Left ventricle myocardium inferior (tissue), 1 donor: ENCODE measurements at regions not wholly inside any gene's neighbourhood (a gene's known extent, or its start where the extent isn't known, plus 50 kb on each side); places are given as distances from the start of the nearest gene placed in this dataset.
"Not testable (repeated sequence)": the region's sequence is repeated elsewhere in the genome, so short reads cannot be mapped to it uniquely, and the experiment has no call there.

Source experiments
- DNase-seq: peaks from one replicate; pipeline ENCODE4 v3.0.0-alpha.2; 2020
- H3K27ac ChIP-seq: fragments of 200-600 bp; replicated peaks from 2 replicates; pipeline ENCODE4 v1.8.0; 2021
- H3K27me3 ChIP-seq: fragments of 200-600 bp; 2 replicates; pipeline ENCODE4 v1.8.0; 2021; ENCODE audit warnings: low read depth
- H3K36me3 ChIP-seq: fragments of 200-600 bp; 2 replicates; pipeline ENCODE4 v1.8.0; 2021
- H3K4me1 ChIP-seq: fragments of 200-600 bp; 2 replicates; pipeline ENCODE4 v1.8.0; 2021
- H3K4me3 ChIP-seq: fragments of 200-600 bp; 2 replicates; pipeline ENCODE4 v1.8.0; 2021; ENCODE audit warnings: mild to moderate bottlenecking, moderate library complexity
- H3K9me3 ChIP-seq: fragments of 200-600 bp; replicated peaks from 2 replicates; pipeline ENCODE4 v1.8.0; 2021
- intact Hi-C: fragments of 100-400 bp; cut with micrococcal nuclease; formaldehyde crosslinking; loops from one replicate; pipeline ENCODE4 v1.11.0; 2022
- TF ChIP-seq, protein P1 (sequence below): fragments of 200-600 bp; IDR thresholded peaks from 2 replicates; pipeline ENCODE4 v1.8.0; 2021; ENCODE audit warnings: antibody characterized with exemption, mild to moderate bottlenecking, borderline replicate concordance
- donor health status: DM: no; HTN: yes; CAD: no; lungs with severe emphysema.

DNA sequence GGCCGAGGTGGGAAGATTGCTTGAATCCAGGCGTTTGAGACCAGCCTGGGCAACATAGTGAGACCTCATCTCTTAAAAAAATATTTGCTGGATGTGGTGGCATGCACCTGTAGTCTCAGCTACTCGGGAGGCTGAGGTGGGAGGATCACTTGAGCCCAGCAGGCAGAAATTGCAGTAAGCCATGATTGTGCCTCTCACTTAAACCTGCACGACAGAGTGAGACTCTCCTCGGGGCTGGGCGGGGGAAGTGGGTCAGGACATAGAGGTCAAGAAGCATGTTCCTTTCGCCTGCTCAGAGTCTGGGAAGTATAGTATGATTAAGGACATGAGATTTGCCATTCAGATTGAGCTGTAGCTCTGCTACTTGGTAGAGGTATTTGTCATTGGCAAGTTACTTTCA is 52.3 kb downstream of the SEPTIN7 start:
- H3K27ac ChIP-seq, H3K27me3 ChIP-seq, H3K9me3 ChIP-seq, intact Hi-C loops, H3K36me3 ChIP-seq, DNase-seq, H3K4me3 ChIP-seq: not testable (repeated sequence)
- peaks cover 70% of the 10 kb centered on the region for H3K4me1 ChIP-seq

- TF ChIP-seq, protein P1, sequence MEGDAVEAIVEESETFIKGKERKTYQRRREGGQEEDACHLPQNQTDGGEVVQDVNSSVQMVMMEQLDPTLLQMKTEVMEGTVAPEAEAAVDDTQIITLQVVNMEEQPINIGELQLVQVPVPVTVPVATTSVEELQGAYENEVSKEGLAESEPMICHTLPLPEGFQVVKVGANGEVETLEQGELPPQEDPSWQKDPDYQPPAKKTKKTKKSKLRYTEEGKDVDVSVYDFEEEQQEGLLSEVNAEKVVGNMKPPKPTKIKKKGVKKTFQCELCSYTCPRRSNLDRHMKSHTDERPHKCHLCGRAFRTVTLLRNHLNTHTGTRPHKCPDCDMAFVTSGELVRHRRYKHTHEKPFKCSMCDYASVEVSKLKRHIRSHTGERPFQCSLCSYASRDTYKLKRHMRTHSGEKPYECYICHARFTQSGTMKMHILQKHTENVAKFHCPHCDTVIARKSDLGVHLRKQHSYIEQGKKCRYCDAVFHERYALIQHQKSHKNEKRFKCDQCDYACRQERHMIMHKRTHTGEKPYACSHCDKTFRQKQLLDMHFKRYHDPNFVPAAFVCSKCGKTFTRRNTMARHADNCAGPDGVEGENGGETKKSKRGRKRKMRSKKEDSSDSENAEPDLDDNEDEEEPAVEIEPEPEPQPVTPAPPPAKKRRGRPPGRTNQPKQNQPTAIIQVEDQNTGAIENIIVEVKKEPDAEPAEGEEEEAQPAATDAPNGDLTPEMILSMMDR, result no peak
- intact Hi-C loops, result no loop called here
- no peak overlapping the region for H3K27ac ChIP-seq
- H3K9me3 ChIP-seq, result peaks cover 6% of the 10 kb centered on the region
- H3K4me1 ChIP-seq, result peaks cover 60% of the 10 kb centered on the region
- H3K4me3 ChIP-seq, result no peak overlapping the region
- H3K36me3 ChIP-seq, result no peaks in the 10 kb centered on the region
- no peak for DNase-seq
- H3K27me3 ChIP-seq, result no peaks in the 10 kb centered on the region
Observed at GRCh38 chr7:35854311-35854710, 53.5 kb downstream of the SEPTIN7 start.

DNA sequence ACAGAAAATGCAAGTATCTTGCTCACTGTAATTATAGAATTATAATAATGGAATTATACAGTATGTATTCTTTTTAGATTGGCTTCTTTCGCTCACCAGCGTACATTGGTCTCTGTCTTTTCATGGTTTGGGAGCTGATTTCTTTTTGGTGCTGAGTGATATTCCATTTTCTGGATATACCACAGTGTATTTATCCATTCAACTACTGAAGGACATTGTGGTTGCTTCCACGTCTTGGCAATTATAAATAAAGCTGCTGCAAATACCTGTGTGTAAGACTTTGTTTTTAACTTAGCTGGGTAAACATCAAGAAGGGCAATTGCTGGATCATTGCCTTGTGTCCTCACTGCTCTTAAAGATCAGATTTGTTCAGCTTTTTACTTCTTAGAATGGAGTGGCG is 55.3 kb downstream of the SEPTIN7 start:
- no peaks in the 10 kb centered on the region for H3K27me3 ChIP-seq
- no peak overlapping the region for H3K4me3 ChIP-seq
- H3K4me1 ChIP-seq, result peaks cover 42% of the 10 kb centered on the region
- no peak for DNase-seq
- intact Hi-C loops, result no loop called here
- H3K36me3 ChIP-seq, result no peaks in the 10 kb centered on the region
- TF ChIP-seq, protein P1, result no peak
- H3K27ac ChIP-seq, result no peak overlapping the region
- H3K9me3 ChIP-seq, result peaks cover 6% of the 10 kb centered on the region

GRCh38 chr7:35860664-35861063 is 59.8 kb downstream of the SEPTIN7 start:
- Histone ChIP-seq H3K27ac (no peak overlapping the region), H3K27me3 (no peaks in the 10 kb centered on the region), H3K36me3 (peaks cover 17% of the 10 kb centered on the region), H3K4me3 (no peak overlapping the region), H3K9me3 (peaks cover 6% of the 10 kb centered on the region), H3K4me1 (peaks cover 11% of the 10 kb centered on the region)
- DNase-seq, result no peak
- intact Hi-C loops, result loop anchor here (10.0 kb wide), 1 partner anchor 46 kb away; no protein-coding TSS in a partner anchor
- TF ChIP-seq, protein P1, result no peak

GRCh38 chr7:35865287-35865686 is 64.4 kb downstream of the SEPTIN7 start:
- H3K4me3 ChIP-seq, result no peak overlapping the region
- no peak overlapping the region for H3K27ac ChIP-seq
- H3K36me3 ChIP-seq, result peaks cover 27% of the 10 kb centered on the region
- intact Hi-C loops, result loop anchor here (10.0 kb wide), 1 partner anchor 50 kb away; no protein-coding TSS in a partner anchor
- peaks cover 39% of the 10 kb centered on the region for H3K4me1 ChIP-seq
- TF ChIP-seq, protein P1, result no peak
- DNase-seq, result no peak
- no peaks in the 10 kb centered on the region for H3K27me3 ChIP-seq
- H3K9me3 ChIP-seq, result no peaks in the 10 kb centered on the region

- TF ChIP-seq, protein P1, result no peak
- peaks cover 27% of the 10 kb centered on the region for H3K36me3 ChIP-seq
- no peaks in the 10 kb centered on the region for H3K9me3 ChIP-seq
- intact Hi-C loops, result loop anchor here (10.0 kb wide), 1 partner anchor 51 kb away; no protein-coding TSS in a partner anchor
- peaks cover 48% of the 10 kb centered on the region for H3K4me1 ChIP-seq
- H3K4me3 ChIP-seq, result no peak overlapping the region
- H3K27ac ChIP-seq, result peak overlapping the region; percentile 31
- no peak for DNase-seq
- no peaks in the 10 kb centered on the region for H3K27me3 ChIP-seq
Observed at GRCh38 chr7:35866186-35866585, 65.3 kb downstream of the SEPTIN7 start.

DNA sequence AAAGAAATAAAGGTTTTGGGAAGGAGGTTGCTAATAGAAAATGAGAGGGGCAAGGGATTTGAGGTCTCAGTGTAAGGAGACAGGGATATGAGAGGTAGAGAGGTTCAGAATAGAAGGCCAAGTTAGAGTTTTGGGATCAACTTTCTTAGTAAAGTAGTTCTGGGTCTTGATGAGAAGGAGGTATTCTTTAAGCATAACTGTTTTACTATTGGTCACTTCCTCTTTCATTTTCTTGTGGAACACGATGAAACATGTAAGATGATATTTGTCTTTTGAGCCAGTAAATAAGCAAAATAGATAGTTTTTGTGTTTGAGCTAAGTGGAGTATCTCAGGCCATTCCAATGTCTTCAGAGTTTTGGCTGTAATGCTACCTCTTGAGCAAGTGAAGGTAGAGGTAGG is 68.3 kb downstream of the SEPTIN7 start:
- not testable (repeated sequence) for H3K27me3 ChIP-seq, H3K9me3 ChIP-seq, DNase-seq, H3K4me3 ChIP-seq
- H3K27ac ChIP-seq, result peak overlapping the region; percentile 63
- intact Hi-C loops, result loop anchor here (10.0 kb wide), 1 partner anchor 54 kb away; no protein-coding TSS in a partner anchor
- peaks cover 62% of the 10 kb centered on the region for H3K4me1 ChIP-seq
- H3K36me3 ChIP-seq, result peaks cover 18% of the 10 kb centered on the region
